GM13977 (cell line): ENCODE measurements at regions not wholly inside any gene's neighbourhood (a gene's known extent, or its start where the extent isn't known, plus 50 kb on each side); places are given as distances from the start of the nearest gene placed in this dataset.

Experiments used
- DNase-seq: peaks from one replicate; pipeline ENCODE4 v3.0.0; 2012; ENCODE audit warnings: low spot score
- in situ Hi-C: fragments of 300-500 bp; cut with MboI; formaldehyde crosslinking; loops from one replicate; pipeline ENCODE4 v1.12.0; 2022; ENCODE audit warnings: low sequenced_read_pairs, low pct_unique_long_range_greater_than_20kb, mixed read lengths, inconsistent platforms; ENCODE audit not compliant: unreplicated experiment
- TF ChIP-seq, protein P1 (sequence below): IDR thresholded peaks from 2 replicates; pipeline ENCODE4 v1.5.1; 2012; ENCODE audit warnings: mild to moderate bottlenecking, control low read depth; ENCODE audit not compliant: insufficient read depth; ENCODE audit errors: extremely low read depth, missing control alignments

GRCh38 chr3:150300388-150300787 lies 107.7 kb upstream of the TSC22D2 start:
- no peak for DNase-seq
- in situ Hi-C loops: no loop called here
- TF ChIP-seq, protein P1, sequence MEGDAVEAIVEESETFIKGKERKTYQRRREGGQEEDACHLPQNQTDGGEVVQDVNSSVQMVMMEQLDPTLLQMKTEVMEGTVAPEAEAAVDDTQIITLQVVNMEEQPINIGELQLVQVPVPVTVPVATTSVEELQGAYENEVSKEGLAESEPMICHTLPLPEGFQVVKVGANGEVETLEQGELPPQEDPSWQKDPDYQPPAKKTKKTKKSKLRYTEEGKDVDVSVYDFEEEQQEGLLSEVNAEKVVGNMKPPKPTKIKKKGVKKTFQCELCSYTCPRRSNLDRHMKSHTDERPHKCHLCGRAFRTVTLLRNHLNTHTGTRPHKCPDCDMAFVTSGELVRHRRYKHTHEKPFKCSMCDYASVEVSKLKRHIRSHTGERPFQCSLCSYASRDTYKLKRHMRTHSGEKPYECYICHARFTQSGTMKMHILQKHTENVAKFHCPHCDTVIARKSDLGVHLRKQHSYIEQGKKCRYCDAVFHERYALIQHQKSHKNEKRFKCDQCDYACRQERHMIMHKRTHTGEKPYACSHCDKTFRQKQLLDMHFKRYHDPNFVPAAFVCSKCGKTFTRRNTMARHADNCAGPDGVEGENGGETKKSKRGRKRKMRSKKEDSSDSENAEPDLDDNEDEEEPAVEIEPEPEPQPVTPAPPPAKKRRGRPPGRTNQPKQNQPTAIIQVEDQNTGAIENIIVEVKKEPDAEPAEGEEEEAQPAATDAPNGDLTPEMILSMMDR: no peak

DNA sequence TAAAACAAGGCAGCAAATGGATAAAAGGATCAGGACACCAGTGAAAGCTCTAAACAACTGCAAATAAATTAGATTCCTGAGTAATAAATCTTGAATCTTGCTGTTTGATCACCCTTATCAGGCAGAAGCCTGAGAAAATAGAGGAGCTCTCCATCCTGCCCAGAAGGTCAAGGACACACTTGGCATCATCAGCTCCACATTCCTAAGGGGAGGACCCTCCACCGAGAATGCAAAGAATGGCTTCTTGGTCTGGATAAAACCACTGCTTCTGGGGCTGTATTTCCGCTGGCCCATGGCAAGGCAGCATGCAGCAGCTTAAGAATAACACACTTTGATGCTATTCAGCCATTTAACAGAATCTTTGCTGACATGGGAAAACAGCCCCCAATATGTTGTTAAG lies 108.9 kb upstream of the TSC22D2 start:
- DNase-seq: no peak
- TF ChIP-seq, protein P1: no peak
- in situ Hi-C loops: no loop called here

DNA sequence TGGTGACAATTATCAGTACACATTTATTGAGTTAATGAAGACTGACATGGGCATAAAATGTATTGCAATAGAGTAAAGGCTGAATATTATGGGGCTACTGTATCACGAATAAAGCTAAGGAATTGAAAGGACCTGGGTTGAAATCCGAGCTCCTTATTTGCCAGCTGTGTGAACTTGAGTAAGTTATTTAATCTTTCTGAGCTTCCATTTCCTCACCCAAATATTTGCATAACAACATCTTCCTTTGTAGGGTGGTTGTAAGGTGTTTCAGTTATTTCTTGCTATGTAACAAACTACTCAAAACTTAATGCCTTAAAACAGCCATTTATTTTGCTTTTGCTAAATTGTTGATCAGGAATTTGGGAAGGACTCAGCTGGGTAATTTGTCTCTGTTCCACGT lies 111.1 kb upstream of the TSC22D2 start:
- no peak for DNase-seq
- in situ Hi-C loops: no loop called here
- TF ChIP-seq, protein P1: no peak

- TF ChIP-seq, protein P1: no peak
- in situ Hi-C loops: no loop called here
- no peak for DNase-seq
These were observed 111.9 kb upstream of the TSC22D2 start for GRCh38 chr3:150296123-150296735.

GRCh38 chr3:150293401-150294001 lies 114.6 kb upstream of the TSC22D2 start:
- no peak for DNase-seq
- TF ChIP-seq, protein P1: no peak
- in situ Hi-C loops: no loop called here

DNA sequence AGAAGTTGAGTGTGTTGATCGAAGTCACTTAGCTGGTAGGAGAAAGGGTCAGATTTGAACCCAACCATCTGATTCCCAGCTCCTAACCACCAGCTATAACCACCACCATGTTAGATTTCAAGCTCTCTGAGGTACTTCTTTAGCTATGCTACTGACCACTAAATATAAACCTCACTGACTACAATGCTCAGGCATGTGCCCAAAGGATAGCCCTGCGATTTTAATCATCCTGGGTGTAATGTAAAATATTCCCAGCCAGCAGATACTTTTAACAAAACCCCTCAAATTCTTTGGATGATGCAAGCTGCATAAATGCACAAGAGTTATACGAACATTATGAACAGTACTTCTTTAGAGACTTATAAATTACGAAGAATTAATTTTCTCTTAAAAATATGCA lies 115.2 kb upstream of the TSC22D2 start:
- no peak for DNase-seq
- in situ Hi-C loops: no loop called here
- TF ChIP-seq, protein P1: no peak
